Liver (tissue), 8 donors: ENCODE measurements at regions not wholly inside any gene's neighbourhood (a gene's known extent, or its start where the extent isn't known, plus 50 kb on each side); places are given as distances from the start of the nearest gene placed in this dataset.
A peak's percentile ranks its signal among the peaks of the same experiment; 100 is the strongest.

Experiments
- DNase-seq: peaks from one replicate; pipeline ENCODE4 v3.0.0-alpha.2; 2017; ENCODE audit warnings: low spot score
- H3K27ac ChIP-seq, 2 donors: one replicate each; pipeline ENCODE4 v1.7.0; 2013; ENCODE audit warnings: inconsistent platforms in 2 of 2, low read length in 2 of 2, control low read depth in 1 of 2, low read depth in 1 of 2, mild to moderate bottlenecking in 1 of 2
- H3K27me3 ChIP-seq, 4 donors: one replicate each; pipeline versions ENCODE4 v1.6.1 to v1.7.0; 2013; ENCODE audit warnings: low read length in 3 of 4, inconsistent platforms in 1 of 4, mild to moderate bottlenecking in 1 of 4, moderate library complexity in 1 of 4; ENCODE audit not compliant: control insufficient read depth in 4 of 4, insufficient read depth in 4 of 4
- H3K36me3 ChIP-seq, 4 donors: one replicate each; pipeline versions ENCODE4 v1.6.1 to v1.7.0; 2013; ENCODE audit warnings: low read length in 3 of 4, mild to moderate bottlenecking in 3 of 4, low read depth in 1 of 4, moderate library complexity in 1 of 4; ENCODE audit not compliant: control insufficient read depth in 4 of 4, insufficient read depth in 3 of 4
- H3K4me1 ChIP-seq, 4 donors: one replicate each; pipeline versions ENCODE4 v1.6.1 to v1.7.0; 2013; ENCODE audit warnings: low read length in 3 of 4, mild to moderate bottlenecking in 3 of 4, moderate library complexity in 1 of 4; ENCODE audit not compliant: control insufficient read depth in 4 of 4, insufficient read depth in 4 of 4
- H3K4me3 ChIP-seq, 3 donors: one replicate each; pipeline versions ENCODE4 v1.6.1 to v1.7.0; 2013; ENCODE audit warnings: low read length in 3 of 3, control low read depth in 1 of 3, low read depth in 1 of 3, mild to moderate bottlenecking in 1 of 3
- H3K9ac ChIP-seq, 2 donors: one replicate each; pipeline ENCODE4 v1.7.0; 2013; ENCODE audit warnings: low read length in 2 of 2, mild to moderate bottlenecking in 2 of 2, moderate library complexity in 2 of 2, control low read depth in 1 of 2, low read depth in 1 of 2
- H3K9me3 ChIP-seq, 4 donors: one replicate each; pipeline versions ENCODE4 v1.6.1 to v1.7.0; 2013; ENCODE audit warnings: low read length in 3 of 4; ENCODE audit not compliant: control insufficient read depth in 4 of 4
- FOXA1 ChIP-seq: IDR thresholded peaks from 2 replicates; pipeline ENCODE4 v1.6.1; 2016; ENCODE audit warnings: antibody characterized with exemption
- FOXA2 ChIP-seq: IDR thresholded peaks from 2 replicates; pipeline ENCODE4 v1.6.1; 2016; ENCODE audit warnings: antibody characterized with exemption
- GABPA ChIP-seq, 2 donors: IDR thresholded peaks in 1 of 2; conservative IDR thresholded peaks in 1 of 2; 2 replicates each; pipeline ENCODE4 v1.6.1; 2016; ENCODE audit warnings: antibody characterized with exemption in 2 of 2, mild to moderate bottlenecking in 1 of 2, moderate library complexity in 1 of 2
- HNF4A ChIP-seq, 2 donors: conservative IDR thresholded peaks; 2 replicates each; pipeline ENCODE4 v1.6.1; 2016; ENCODE audit warnings: antibody characterized with exemption in 2 of 2, mild to moderate bottlenecking in 2 of 2
- JUND ChIP-seq, 2 donors: IDR thresholded peaks; 2 replicates each; pipeline ENCODE4 v1.6.1; 2016; ENCODE audit warnings: antibody characterized with exemption in 2 of 2
- NR2F2 ChIP-seq: IDR thresholded peaks from 2 replicates; pipeline ENCODE4 v1.6.1; 2016; ENCODE audit warnings: antibody characterized with exemption
- RAD21 ChIP-seq, 2 donors: IDR thresholded peaks; 2 replicates each; pipeline ENCODE4 v1.6.1; 2016; ENCODE audit warnings: antibody characterized with exemption in 2 of 2, mild to moderate bottlenecking in 2 of 2
- RXRA ChIP-seq, 2 donors: IDR thresholded peaks; 2 replicates each; pipeline ENCODE4 v1.6.1; 2017 to 2018; ENCODE audit warnings: antibody characterized with exemption in 2 of 2, mild to moderate bottlenecking in 1 of 2
- SP1 ChIP-seq: IDR thresholded peaks from 2 replicates; pipeline ENCODE4 v1.6.1; 2018; ENCODE audit warnings: antibody characterized with exemption, mild to moderate bottlenecking
- TAF1 ChIP-seq: conservative IDR thresholded peaks from 2 replicates; pipeline ENCODE4 v1.6.1; 2016; ENCODE audit warnings: antibody characterized with exemption, mild to moderate bottlenecking
- YY1 ChIP-seq: IDR thresholded peaks from 2 replicates; pipeline ENCODE4 v1.6.1; 2016; ENCODE audit warnings: antibody characterized with exemption, mild to moderate bottlenecking
- WGBS: extraction: QIAGEN DNeasy Blood & Tissue Kit; methylation state at CpG from one replicate; pipeline ENCODE4 v1.1.7; 2013; 5-methylcytosine and 5-hydroxymethylcytosine counted together
- TF ChIP-seq, protein P1 (sequence below): fragments of 150-350 bp; IDR thresholded peaks from 2 replicates; pipeline ENCODE4 v1.5.1; 2017; ENCODE audit warnings: improper control_type of control experiment, low read depth, low read length; ENCODE audit not compliant: missing input control
- TF ChIP-seq, protein P2 (sequence below): IDR thresholded peaks from 2 replicates; pipeline ENCODE4 v1.6.1; 2016; ENCODE audit warnings: antibody characterized with exemption
- TF ChIP-seq, protein P3 (sequence below): IDR thresholded peaks from 2 replicates; pipeline ENCODE4 v1.6.1; 2016; ENCODE audit warnings: antibody characterized with exemption
- donor health status: healthy.
- donor health status: healthy.
- donor health status: healthy.
- donor health status: healthy.
- donor health status: healthy.

DNA sequence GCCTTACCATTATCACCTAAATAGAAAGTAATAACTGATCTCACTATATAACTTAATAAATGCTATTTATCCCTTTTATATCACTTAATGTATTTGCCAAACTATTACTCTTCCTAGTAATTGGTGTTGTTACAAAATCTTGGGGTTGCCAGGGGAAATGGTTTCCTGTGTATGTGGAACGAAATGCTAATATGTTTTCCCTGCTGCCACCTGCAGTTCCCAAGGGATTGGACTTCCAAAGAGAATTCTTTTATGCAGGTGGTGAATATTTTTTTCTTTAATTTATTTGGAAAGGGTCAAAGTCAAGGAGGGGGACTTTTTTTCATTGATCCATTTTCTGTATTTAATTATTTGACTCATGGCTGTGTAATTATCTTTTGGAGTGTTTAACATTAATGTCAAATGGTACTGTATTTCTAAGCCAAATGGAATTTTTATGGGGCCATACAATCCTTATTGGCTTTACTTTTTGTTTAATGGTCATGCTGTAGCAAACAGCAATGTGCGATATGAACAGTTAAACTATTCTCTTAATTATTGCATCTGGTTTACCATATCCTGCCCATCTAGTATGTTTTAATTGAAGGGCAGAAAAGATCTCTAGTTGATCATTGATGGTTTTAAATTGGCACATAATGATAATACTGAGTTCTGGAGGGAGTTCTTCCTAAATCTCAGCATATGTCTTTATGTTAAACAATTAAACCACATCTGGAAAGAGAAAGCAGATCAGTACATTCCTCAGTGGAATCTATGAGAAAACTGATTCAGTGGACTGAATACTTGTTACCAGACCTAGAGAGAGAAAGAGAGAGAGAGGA, 486.3 kb downstream of the TTLL7 start:
- Histone ChIP-seq H3K36me3 (no peaks in the 10 kb centered on the region), H3K27me3 (no peaks in the 10 kb centered on the region), H3K9ac (no peak overlapping the region), H3K4me3 (no peak overlapping the region), H3K4me1 (peaks cover 0 to 38% (median 31%) of the 10 kb centered on the region in 4 donors), H3K9me3 (no peaks in the 10 kb centered on the region), H3K27ac (no peak overlapping the region)
- WGBS: 68% methylated on average over 2 of the region's 2 CpGs
- TF ChIP-seq RAD21 (IDR thresholded peaks at IDR 0.05) (peak; percentile 64 to 67), SP1 (no peak), FOXA2 (no peak), GABPA (IDR thresholded peaks at IDR 0.05 in 1 of 2, conservative IDR thresholded peaks at IDR 0.05 in 1 of 2) (no peak)
- TF ChIP-seq, protein P1, sequence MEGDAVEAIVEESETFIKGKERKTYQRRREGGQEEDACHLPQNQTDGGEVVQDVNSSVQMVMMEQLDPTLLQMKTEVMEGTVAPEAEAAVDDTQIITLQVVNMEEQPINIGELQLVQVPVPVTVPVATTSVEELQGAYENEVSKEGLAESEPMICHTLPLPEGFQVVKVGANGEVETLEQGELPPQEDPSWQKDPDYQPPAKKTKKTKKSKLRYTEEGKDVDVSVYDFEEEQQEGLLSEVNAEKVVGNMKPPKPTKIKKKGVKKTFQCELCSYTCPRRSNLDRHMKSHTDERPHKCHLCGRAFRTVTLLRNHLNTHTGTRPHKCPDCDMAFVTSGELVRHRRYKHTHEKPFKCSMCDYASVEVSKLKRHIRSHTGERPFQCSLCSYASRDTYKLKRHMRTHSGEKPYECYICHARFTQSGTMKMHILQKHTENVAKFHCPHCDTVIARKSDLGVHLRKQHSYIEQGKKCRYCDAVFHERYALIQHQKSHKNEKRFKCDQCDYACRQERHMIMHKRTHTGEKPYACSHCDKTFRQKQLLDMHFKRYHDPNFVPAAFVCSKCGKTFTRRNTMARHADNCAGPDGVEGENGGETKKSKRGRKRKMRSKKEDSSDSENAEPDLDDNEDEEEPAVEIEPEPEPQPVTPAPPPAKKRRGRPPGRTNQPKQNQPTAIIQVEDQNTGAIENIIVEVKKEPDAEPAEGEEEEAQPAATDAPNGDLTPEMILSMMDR: peak; percentile 16
- no peak for DNase-seq

DNA sequence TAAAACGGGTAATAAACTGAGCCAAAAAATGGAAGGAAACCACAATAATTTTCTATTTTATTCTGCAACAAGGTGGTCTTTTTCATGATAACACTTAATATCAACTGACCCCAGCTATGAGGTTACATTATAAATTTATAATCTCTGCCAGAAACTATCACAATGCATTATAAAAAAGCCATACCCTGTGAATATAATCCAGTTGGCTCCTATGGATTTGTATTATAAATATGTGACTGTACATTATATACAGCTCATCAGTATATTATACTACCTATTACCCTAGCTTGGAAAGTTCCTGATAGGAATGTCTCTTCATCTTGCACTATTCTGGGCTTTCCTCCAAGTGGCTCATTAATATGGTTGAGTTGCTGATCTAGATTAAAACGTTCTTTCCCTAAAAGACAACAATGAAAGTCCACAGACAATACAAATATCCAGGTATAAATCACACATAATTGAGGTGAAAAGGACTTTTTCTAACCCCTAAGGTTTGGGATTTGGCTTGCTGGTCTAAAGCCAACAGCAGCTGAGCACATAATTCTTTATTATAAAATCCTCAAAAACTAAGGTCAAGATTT, 487.7 kb downstream of the TTLL7 start:
- H3K27me3 ChIP-seq: no peaks in the 10 kb centered on the region
- H3K9ac ChIP-seq: no peak overlapping the region
- no peak for DNase-seq
- H3K27ac ChIP-seq: no peak overlapping the region
- H3K4me3 ChIP-seq: no peak overlapping the region
- no peaks in the 10 kb centered on the region for H3K9me3 ChIP-seq
- no peak for TF ChIP-seq JUND (IDR thresholded peaks at IDR 0.05)
- TF ChIP-seq SP1: no peak
- no peak for TF ChIP-seq TAF1
- TF ChIP-seq, protein P1: no peak
- peak; percentile 27 for TF ChIP-seq YY1
- peak in 1 of 2 donors; percentile 10 for TF ChIP-seq HNF4A (conservative IDR thresholded peaks at IDR 0.05)
- H3K4me1 ChIP-seq: peaks cover 0 to 38% (median 32%) of the 10 kb centered on the region in 4 donors
- H3K36me3 ChIP-seq: no peaks in the 10 kb centered on the region
- 55% methylated on average over 2 of the region's 2 CpGs for WGBS

DNA sequence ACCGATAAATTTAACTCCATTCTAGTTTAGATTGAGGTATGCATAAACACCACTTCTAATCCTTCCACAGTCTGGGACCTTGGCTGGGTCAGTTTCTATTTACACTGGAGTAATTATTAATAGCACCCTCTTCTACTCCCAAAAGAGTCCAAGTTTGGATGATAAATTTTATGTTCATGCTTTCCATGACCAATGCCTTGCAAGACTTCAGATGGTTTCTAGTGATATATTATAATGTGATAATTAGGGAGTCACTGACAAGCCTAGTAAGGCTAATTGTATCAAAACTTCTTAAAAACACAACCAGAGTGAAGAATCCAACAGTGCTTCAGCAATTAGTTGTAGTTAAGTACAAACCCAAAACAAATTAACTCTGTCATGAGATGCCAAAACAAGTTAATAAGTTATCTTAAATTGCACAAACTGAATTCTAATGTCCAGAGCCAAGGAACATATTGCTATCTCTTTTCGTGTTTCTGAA, 489.6 kb downstream of the TTLL7 start:
- Histone ChIP-seq H3K27me3 (no peaks in the 10 kb centered on the region), H3K4me1 (peaks cover 0 to 38% (median 32%) of the 10 kb centered on the region in 4 donors), H3K4me3 (peak overlapping the region in 1 of 3 donors; percentile 3), H3K9ac (no peak overlapping the region), H3K27ac (peak overlapping the region; percentile 84 to 87), H3K9me3 (no peaks in the 10 kb centered on the region), H3K36me3 (no peaks in the 10 kb centered on the region)
- WGBS: 16% methylated on average over 2 of the region's 2 CpGs
- peak; percentile 78 for TF ChIP-seq SP1
- no peak for TF ChIP-seq TAF1
- TF ChIP-seq, protein P2, sequence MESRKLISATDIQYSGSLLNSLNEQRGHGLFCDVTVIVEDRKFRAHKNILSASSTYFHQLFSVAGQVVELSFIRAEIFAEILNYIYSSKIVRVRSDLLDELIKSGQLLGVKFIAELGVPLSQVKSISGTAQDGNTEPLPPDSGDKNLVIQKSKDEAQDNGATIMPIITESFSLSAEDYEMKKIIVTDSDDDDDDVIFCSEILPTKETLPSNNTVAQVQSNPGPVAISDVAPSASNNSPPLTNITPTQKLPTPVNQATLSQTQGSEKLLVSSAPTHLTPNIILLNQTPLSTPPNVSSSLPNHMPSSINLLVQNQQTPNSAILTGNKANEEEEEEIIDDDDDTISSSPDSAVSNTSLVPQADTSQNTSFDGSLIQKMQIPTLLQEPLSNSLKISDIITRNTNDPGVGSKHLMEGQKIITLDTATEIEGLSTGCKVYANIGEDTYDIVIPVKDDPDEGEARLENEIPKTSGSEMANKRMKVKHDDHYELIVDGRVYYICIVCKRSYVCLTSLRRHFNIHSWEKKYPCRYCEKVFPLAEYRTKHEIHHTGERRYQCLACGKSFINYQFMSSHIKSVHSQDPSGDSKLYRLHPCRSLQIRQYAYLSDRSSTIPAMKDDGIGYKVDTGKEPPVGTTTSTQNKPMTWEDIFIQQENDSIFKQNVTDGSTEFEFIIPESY: peak; percentile 8
- TF ChIP-seq, protein P1: no peak
- TF ChIP-seq FOXA1: peak; percentile 59
- peak; percentile 15 for TF ChIP-seq YY1
- peak; percentile 22 to 49 for TF ChIP-seq JUND (IDR thresholded peaks at IDR 0.05)
- TF ChIP-seq RXRA (IDR thresholded peaks at IDR 0.05): peak; percentile 25 to 50
- TF ChIP-seq NR2F2: no peak
- TF ChIP-seq, protein P3, sequence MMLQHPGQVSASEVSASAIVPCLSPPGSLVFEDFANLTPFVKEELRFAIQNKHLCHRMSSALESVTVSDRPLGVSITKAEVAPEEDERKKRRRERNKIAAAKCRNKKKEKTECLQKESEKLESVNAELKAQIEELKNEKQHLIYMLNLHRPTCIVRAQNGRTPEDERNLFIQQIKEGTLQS: peak; percentile 9
- TF ChIP-seq HNF4A (conservative IDR thresholded peaks at IDR 0.05): peak; percentile 57 to 63
- TF ChIP-seq FOXA2: peak; percentile 75
- DNase-seq: no peak
